GM18867 (cell line): ENCODE measurements at regions not wholly inside any gene's neighbourhood (a gene's known extent, or its start where the extent isn't known, plus 50 kb on each side); places are given as distances from the start of the nearest gene placed in this dataset.
A peak's percentile ranks its signal among the peaks of the same experiment; 100 is the strongest.

Experiments used
- ATAC-seq: cut with Tn5 transposase; IDR thresholded peaks from one replicate; pipeline ENCODE4 v1.9.1; 2021; ENCODE audit warnings: mild to moderate bottlenecking, moderate library complexity; ENCODE audit not compliant: unreplicated experiment

DNA sequence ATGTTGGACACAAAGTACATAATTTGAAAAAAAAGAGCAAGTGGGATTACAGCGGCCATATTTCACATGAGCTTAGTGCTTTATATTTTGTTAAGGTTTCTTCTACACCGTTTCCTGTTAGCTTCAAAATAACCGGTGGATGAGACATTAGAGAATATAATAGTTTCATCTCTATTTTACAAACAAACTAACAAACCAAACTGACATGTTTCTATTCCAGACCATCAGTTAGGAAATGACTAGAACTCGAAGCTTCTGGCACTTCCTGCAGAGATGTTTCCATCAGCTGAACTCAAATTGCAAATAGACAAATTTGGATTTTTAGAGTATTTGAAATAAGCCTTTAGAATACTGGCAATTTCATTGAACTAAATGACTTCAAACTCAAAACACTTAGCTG, 86.5 kb downstream of the MTRR start:
- no peak for ATAC-seq

DNA sequence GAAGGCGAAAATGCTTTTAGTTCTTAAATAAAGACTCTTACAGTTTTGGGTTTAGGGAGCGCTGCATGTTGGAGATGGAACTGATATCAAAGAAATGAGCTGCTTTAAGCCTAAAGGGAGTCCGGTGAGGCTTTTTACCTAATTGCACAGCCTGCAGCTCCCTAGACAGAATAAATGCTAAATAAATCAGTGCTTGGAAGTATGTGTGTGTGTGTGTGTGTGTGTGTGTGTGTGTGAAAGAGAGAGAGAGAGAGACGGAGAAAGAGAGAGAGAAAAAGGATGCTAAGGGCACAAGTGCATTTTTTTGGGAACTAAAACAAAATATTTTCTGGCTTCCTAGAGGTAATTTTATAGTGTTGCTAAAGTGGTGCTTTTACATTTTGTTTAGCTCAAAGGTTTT, 88.4 kb downstream of the MTRR start:
- ATAC-seq: no peak

DNA sequence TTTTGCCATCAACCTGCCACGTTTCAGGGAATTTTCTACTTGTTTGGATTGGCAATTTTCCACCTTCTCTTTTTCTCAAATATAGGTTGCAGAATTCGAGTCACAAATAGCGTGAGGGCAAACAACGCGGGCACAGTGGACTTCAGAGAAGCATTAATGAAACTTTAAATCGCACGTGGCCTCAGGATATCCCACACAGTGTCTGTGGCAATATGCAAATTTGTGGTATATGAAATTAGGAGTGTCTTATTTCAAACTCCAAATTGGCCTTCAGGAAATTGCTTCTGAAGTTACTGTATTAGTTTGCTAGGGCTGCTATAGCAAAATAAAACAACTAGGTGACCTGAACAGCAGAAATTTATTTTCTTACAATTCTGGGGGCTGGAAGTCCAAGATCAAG, 91.2 kb downstream of the MTRR start:
- peak; percentile 66 for ATAC-seq

DNA sequence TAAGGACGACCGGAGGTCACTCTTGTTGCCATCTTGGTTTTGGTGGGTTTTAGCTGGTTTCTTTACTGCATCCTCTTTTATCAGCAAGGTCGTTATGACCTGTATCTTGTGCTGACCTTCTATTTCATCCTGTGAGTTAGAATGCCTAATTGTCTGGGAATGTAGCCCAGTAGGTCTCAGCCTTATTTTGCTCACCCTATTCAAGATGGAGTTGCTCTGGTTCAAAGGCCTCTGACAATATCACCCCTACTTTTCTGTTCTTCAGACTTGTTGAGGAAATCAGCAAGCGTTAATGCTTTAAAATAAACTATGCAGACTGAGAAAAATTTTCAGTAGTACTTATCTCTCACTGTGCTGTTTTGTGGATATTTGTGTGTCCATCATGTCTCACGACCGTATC, 92.6 kb downstream of the MTRR start:
- ATAC-seq: no peak

DNA sequence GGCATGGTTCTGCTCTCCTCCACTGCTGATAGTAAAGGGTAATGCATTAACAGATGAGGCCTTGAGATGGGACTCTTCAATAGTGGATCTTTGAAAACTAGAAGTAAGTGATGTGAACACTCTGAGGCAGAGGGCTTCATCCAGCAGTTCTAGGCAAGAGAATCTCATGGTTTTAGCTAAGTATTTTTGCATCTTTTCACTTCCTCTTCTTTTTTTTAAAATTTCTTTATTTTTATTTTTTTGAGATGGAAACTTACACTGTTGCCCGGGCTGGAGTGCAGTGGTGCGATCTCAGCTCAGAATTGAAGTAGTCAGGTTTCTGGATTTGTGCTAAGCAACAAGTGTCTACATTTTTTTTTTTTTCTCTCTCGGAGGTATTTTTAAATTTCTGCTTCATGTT, 101.9 kb downstream of the MTRR start:
- peak; percentile 89 for ATAC-seq

DNA sequence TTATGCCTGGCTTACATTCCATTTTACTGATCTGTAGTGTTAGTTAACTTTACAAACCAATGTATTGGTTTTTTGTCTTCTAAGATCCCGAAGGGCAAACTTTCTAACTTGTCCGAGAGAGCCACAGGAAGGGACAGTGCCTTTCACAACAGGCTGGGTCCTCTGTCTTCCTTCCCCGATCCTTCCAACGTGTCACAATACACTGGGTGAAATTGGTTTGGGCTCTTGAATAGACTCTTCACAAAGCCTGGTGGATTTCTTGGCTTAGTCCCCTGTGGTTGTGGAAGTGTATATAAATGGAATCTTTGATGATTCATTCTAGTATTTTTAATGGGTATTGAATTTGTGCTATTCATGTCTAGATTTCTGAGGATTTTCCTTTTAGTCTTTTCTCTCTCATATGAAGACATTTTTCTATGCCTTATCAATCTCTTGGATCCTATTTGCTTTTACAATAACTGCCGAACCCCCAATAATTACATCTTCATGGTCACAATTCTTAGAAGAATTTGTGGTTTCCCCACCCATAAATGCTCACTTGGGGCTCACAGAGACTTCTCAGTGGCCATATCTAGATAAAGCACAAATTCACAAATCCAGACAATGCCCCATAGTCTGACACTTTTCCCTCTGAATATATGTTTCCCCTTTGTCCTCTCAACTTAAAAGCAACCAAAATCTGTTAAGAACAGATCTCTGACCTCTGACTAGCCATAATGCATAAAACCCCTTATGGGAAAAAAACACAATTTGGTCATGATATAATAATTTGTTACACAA, 107.7 kb downstream of the MTRR start:
- ATAC-seq: no peak

DNA sequence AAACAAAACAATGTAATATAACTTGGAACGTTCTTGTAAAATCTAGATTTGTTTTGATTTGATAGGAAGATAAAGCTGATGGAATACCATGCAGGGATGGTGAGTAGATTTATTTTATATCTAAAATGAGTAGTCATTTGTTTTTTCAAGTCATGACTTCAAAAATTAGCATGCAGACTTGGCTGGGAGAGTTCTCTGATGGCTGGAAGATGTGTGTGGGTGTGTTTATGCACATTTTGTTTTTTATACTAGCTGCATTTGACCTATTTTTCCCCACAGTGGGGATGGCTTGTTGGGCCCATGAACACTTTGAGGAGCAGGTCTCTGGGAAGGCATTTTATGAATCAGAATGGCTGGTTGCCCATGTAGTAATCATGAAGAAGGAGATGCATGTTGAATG, 109.2 kb downstream of the MTRR start:
- ATAC-seq: no peak

DNA sequence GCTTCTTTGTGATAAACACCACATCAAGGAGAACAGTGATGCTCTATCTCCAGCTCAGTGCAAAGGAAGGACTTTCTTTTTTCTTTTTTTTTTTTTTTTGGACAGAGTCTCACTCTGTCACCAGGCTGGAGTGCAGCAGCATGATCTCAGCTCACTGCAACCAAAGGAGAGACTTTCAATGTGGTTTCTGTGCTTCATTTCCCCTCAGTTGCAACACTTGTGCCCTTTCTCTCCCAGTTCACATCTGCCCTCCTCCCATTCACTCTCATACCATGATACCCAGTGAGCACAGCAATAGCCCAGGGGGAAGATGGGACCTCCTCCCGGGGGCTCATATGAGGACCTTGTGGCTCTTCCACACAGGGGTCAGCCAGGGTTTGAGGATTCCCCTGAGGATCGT, 110.0 kb downstream of the MTRR start:
- ATAC-seq: no peak

DNA sequence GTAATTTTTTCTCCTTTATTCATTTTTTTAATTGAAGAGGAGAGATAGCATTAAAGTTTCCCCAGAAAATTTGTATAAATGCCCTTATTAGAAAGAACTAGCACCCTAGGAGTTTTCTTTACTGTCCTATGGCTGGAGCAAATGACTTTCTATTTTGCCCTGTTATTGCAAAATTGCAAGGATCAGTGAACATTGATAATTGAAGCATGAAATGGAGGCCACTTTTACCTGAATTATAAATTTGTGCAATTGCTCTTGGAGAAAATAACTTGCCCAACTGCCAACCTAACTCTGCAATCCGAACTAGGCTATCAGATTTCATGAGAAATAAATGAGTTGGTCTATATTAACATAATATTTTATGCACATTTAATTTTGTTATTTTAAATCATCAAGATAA, 111.9 kb downstream of the MTRR start:
- no peak for ATAC-seq

DNA sequence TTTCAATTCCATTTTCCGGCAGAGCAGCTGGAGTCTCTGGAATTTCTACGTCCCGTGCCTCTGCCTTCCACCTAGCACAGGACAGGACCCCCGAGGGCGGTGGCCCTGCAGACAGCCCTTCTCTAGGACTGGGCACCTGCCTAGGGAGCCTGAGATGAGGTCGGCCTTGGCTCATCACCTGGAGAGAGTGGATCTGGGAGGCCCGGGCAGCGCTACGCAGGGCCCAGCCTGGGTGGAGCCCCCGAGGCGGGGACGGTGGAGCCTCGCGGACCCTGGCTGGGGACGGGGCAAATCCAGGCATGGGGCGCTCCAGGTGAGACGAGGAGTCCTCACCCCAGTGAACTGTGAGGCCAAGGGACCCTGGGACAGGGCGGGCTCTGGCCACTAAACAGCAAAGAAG, 114.5 kb downstream of the MTRR start:
- no peak for ATAC-seq

DNA sequence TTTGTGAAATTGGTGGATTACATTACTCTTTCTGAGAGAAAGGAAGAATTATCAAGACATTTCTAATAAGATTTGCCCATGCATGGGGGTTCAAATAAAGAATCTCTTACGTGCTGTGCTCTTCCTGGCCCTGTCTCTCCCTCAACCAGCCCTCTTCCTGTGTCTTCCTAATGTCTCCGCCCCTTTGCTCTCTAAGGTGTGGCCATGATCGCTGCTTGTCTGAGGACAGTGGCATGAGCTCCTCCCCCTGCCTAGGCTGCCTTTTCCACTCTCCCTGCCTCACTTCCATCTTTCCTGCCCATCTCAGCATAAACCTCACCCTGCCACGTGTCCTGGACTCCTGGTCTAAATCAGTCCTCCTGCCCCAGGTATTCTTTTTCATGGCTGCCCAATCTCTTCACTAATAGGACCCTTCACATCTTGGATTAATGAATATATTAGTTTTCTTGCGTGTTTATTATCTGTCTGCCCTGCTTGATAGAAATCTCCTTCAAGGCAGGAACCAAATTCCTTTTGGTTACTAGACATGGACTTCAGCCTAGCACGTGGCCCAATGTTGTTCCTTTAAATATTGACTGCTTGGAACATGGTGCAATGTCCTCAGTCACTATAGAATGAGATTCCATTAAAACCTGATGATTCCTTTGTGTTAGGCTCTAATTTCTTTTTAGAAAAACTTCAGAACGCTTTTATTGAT, 122.3 kb downstream of the MTRR start:
- ATAC-seq: peak; percentile 45

DNA sequence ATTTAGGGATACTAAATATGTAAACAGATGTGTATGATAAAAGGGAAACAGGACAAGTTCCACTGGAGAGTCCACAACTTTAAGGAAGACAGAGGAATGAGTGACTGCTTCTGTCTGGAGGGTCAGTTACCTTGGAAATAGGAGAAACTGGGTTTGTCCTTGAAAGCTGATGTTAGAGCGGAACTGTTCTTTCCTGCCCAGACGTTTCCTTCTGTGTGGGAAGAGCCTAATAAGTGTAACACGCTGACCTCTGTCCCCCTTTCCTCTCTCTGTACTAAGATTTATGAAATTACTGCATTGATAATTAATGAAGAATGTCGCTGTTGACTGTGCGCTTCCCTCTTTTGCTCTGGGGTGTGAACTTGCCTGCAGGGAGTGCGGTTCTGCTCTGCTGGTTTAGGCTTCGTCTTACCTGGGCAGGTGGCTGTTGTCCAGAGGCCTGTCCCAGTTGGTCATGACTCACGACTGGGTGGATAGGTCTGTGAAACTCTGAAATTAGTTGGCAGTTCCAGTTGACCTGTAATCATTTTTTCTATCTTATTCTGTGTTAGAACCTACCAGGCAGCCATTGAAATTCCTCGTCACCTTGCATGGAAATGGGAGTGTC, 126.8 kb downstream of the MTRR start:
- no peak for ATAC-seq

DNA sequence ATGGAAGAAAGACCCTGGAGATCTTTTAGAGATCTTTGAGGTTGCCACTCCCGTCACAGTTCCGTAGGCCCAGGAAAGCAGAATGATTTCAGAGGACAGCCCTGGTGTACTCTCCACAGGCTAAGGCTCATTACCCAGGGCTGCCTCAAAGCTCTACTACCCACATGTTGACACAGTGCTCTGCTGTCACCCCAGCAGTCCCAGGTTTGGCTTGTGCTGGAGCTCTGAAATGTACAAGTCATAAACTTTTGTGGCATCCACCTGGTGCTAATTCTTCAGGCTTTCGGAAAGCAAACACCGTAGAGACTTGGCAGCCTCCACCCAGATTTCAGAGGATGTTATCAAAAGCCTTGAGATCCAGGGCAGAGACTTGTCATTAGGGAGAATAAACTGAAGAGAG, 136.5 kb downstream of the MTRR start:
- ATAC-seq: no peak

DNA sequence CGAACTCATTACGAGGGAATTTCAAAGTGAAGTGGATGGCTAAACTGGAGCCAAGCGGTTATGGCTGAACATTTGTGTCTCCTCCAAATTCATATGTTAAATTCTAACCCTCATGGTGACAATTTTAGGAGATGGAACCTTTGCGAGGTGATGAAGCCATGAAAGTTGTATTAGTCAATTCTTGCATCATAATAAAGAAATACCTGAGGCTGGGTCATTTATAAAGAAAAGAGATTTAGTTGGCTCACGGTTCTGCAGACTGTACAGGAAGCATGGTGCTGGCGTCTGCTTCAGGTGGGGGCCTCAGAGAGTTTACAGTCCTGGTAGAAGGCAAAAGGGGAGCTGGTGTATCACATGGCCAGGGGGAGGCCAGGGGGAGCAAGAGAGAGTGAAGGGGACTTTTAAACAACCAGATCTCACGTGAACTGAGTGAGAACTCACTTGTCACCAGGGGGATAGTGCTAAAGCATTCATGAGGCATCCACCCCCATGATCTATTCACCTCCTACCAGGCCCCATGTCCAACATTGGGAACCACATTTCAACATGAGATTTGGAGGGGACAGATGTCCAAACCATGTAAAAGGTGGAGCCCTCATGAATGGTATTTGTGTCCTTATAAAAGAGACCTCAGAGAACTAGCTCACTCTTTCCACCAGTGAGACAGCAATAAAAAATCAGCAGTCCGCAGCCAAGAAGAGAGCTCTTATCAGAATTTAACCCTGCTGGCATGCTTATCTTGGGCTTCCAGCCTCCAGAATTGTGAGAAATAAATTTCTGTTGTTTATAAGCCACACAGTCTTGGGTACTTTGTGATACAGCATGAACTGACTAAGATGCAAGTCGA, 143.4 kb downstream of the MTRR start:
- ATAC-seq: no peak

DNA sequence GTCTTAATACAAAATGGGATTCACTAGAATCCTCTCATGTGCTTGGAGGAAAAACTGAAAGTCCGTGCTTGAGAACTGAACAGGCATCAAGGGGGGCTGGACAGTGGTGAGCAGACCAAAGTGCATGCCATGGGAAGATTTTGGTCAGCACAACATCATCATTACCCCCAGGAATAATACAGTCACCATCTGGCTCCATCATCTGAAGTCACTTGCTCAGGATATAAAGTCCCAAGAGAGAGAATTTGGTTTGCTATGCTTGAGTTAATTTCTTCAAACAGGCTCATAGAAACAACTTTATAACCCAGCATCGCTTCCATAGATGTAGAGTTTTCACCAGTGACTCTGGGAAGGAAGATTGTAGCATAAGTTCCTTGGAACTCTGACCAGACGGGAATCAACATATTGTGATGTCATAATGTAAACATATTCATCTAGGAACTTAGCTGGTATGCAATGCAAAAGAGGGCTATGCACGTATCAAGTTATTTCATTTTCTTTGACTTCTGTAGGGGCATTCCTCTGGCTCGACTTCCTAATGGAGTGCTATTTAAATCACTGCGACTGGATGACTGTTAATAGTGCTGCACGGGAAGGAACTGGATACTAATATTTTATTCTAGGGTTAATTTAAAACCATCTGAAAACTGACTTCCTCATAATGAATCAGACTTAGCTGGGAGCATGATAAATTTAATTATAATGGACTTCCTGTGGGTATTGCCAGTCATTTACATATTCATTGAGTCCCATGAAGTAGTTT, 145.2 kb downstream of the MTRR start:
- no peak for ATAC-seq

DNA sequence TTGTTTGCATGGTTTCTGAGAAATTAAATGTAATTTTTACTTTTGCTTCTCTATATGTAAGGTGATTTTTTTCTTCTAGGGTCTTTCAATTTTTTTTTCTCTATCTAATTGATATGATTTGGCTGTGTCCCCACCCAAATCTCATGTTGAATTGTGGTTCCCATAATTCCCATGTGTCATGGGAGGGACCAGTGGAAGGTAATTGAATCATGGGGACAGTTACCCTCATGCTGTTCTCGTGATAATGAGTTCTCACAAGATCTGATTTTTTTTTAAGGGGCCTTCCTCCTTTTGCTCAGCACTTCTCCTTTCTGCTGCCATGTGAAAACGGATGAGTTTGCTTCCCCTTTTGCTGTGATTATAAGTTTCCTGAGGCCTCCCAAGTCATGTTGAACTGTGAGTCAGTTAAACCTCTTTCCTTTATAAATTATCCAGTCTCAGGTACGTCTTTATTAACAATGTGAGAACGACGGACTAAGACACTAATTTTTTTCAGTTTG, 150.8 kb downstream of the MTRR start:
- ATAC-seq: no peak

DNA sequence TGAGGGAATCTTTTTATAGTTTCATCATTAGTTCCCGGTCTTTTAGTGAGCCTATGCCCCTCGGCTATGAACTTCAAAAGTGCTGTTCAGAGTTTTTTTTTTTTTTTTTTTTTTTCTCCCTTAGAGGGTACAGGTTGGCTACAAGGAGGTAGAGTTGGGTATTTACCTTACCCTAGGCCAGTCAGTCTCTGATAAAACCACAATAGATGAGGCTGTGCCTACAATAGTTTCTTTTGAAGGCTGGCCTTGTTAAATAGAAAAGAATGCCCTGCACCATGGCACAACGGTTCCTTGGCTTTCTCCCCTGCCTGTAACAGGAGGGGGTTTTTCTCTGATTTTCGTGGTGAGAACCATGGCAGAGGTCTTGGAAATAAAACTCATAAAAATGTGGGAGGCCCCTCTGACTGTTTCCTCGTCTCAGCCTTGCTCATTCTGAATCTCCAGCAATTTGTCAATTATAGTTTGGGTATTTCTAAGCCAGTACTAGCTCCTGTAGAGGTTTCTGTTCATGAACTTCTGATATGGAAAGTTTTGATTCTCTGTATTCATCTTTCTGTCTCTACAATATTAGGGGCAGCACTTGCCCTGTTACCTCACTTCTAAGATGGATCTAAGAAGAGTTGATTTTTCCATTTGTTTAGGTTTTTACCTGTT, 152.0 kb downstream of the MTRR start:
- no peak for ATAC-seq

DNA sequence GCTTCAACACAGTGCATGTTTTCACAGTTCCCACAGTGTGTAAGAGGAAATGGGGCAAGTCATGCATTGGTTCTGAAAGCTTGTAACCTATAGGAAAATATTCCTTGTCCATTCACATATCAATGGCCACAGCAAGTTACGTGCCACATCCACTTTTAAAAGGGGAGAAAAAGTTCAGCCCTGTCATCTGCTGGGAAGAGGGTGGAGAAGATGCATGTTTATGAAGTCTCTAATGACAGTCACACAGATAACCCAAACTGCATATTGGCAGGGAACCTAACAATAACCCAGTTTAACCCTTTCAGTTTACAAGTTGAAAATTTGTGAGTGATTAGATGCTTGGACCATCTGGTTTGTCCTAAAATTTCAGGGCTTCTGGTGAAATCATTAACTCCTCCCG, 159.3 kb downstream of the MTRR start:
- ATAC-seq: no peak

DNA sequence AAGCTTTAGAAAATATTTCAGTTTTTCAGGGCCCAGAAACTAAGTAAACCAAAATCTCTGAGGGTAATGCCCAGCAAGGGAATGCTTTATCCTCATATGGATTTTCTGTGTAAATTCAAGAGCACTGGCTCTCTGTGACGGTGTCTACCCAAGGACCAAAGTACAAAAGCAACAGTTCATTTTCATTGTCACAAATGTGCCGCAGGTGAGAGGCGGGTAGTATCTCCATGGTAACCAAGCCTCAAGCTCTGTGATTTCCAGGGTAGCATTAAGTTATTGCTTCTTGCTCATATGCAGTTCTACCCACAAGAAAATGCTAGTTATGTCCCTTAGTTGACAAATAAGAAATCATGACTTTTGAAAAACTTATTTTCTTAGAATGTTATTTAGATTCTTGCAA, 164.3 kb downstream of the MTRR start:
- ATAC-seq: no peak

DNA sequence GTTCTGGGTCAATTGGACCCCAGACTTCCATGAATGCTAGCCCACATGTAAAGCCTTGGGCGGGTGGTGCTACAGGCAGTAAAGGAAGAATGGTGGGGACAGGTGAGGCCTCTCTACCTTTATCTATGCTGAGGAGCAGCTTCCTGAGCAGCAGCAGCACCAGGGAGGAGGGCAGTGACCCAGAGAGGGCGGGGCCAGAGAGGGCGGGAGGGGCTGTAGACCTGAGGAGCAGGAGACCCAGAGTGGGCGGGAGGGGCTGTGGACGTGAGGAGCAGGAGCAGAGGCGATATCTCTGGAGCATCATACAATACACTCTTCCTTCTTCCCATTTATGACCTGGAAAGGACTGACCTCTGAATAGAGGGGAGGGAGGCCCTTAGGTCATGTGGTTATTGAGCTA, 165.9 kb downstream of the MTRR start:
- ATAC-seq: no peak
